ENCODE measurements at regions not wholly inside any gene's neighbourhood (a gene's known extent, or its start where the extent isn't known, plus 50 kb on each side); places are given as distances from the start of the nearest gene placed in this dataset.

GRCh38 chr9:78856781-78857180 is 559.9 kb downstream of the PSAT1 start:
- Mint-ChIP-seq H3K36me3 (ENCODE audit: low read depth, unreplicated experiment) (no peaks in the 10 kb centered on the region), H3K4me1 (ENCODE audit: unreplicated experiment) (no peaks in the 10 kb centered on the region), H3K27me3 (ENCODE audit: unreplicated experiment) (peaks cover 2% of the 10 kb centered on the region), H3K27ac (ENCODE audit: unreplicated experiment) (no peak overlapping the region), H3K4me3 (ENCODE audit: unreplicated experiment) (no peak overlapping the region), H3K9me3 (ENCODE audit: unreplicated experiment) (no peaks in the 10 kb centered on the region)
- no peak for TF ChIP-seq CTCF (IDR thresholded peaks at IDR 0.05; ENCODE audit: unreplicated experiment)
- DNase-seq (ENCODE audit: low spot score) = no peak

GRCh38 chr9:78857373-78858225 is 560.7 kb downstream of the PSAT1 start:
- Mint-ChIP-seq H3K4me1 (ENCODE audit: unreplicated experiment) (no peaks in the 10 kb centered on the region), H3K4me3 (ENCODE audit: unreplicated experiment) (no peak overlapping the region), H3K9me3 (ENCODE audit: unreplicated experiment) (no peaks in the 10 kb centered on the region), H3K27me3 (ENCODE audit: unreplicated experiment) (no peaks in the 10 kb centered on the region), H3K27ac (ENCODE audit: unreplicated experiment) (no peak overlapping the region), H3K36me3 (ENCODE audit: low read depth, unreplicated experiment) (no peaks in the 10 kb centered on the region)
- no peak for DNase-seq (ENCODE audit: low spot score)
- no peak for TF ChIP-seq CTCF (IDR thresholded peaks at IDR 0.05; ENCODE audit: unreplicated experiment)

- no peak for DNase-seq (ENCODE audit: low spot score)
- Mint-ChIP-seq H3K4me1 (ENCODE audit: unreplicated experiment) (no peaks in the 10 kb centered on the region), H3K4me3 (ENCODE audit: unreplicated experiment) (no peak overlapping the region), H3K27me3 (ENCODE audit: unreplicated experiment) (no peaks in the 10 kb centered on the region), H3K27ac (ENCODE audit: unreplicated experiment) (no peak overlapping the region), H3K36me3 (ENCODE audit: low read depth, unreplicated experiment) (no peaks in the 10 kb centered on the region), H3K9me3 (ENCODE audit: unreplicated experiment) (no peaks in the 10 kb centered on the region)
- TF ChIP-seq CTCF (IDR thresholded peaks at IDR 0.05; ENCODE audit: unreplicated experiment) = no peak
Measured at GRCh38 chr9:78858266-78858665, 561.3 kb downstream of the PSAT1 start.

GRCh38 chr9:78860801-78861475 is 564.0 kb downstream of the PSAT1 start:
- H3K4me3 Mint-ChIP-seq (ENCODE audit: unreplicated experiment) = no peak overlapping the region
- no peaks in the 10 kb centered on the region for H3K36me3 Mint-ChIP-seq (ENCODE audit: low read depth, unreplicated experiment)
- no peak overlapping the region for H3K27ac Mint-ChIP-seq (ENCODE audit: unreplicated experiment)
- TF ChIP-seq CTCF (IDR thresholded peaks at IDR 0.05; ENCODE audit: unreplicated experiment) = no peak
- H3K27me3 Mint-ChIP-seq (ENCODE audit: unreplicated experiment) = no peaks in the 10 kb centered on the region
- H3K4me1 Mint-ChIP-seq (ENCODE audit: unreplicated experiment) = no peaks in the 10 kb centered on the region
- H3K9me3 Mint-ChIP-seq (ENCODE audit: unreplicated experiment) = no peaks in the 10 kb centered on the region
- no peak for DNase-seq (ENCODE audit: low spot score)

- H3K27me3 Mint-ChIP-seq (ENCODE audit: unreplicated experiment) = no peaks in the 10 kb centered on the region
- H3K4me3 Mint-ChIP-seq (ENCODE audit: unreplicated experiment) = no peak overlapping the region
- H3K36me3 Mint-ChIP-seq (ENCODE audit: low read depth, unreplicated experiment) = no peaks in the 10 kb centered on the region
- DNase-seq (ENCODE audit: low spot score) = no peak
- no peak for TF ChIP-seq CTCF (IDR thresholded peaks at IDR 0.05; ENCODE audit: unreplicated experiment)
- no peak overlapping the region for H3K27ac Mint-ChIP-seq (ENCODE audit: unreplicated experiment)
- no peaks in the 10 kb centered on the region for H3K9me3 Mint-ChIP-seq (ENCODE audit: unreplicated experiment)
- no peaks in the 10 kb centered on the region for H3K4me1 Mint-ChIP-seq (ENCODE audit: unreplicated experiment)
Measured at GRCh38 chr9:78863531-78863930, 566.6 kb downstream of the PSAT1 start.
